HG03045 (cell line): ENCODE measurements at regions not wholly inside any gene's neighbourhood (a gene's known extent, or its start where the extent isn't known, plus 50 kb on each side); places are given as distances from the start of the nearest gene placed in this dataset.
"Not testable (repeated sequence)": the region's sequence is repeated elsewhere in the genome, so short reads cannot be mapped to it uniquely, and the experiment has no call there.

Source experiments
- ATAC-seq: cut with Tn5 transposase; IDR thresholded peaks from one replicate; pipeline ENCODE4 v1.9.1; 2021; ENCODE audit warnings: mild to moderate bottlenecking, moderate library complexity; ENCODE audit not compliant: unreplicated experiment

- ATAC-seq: no peak
Observed at GRCh38 chr2:180699657-180700361, 280.6 kb upstream of the UBE2E3 start.

- no peak for ATAC-seq
Observed at GRCh38 chr2:180698668-180699067, 281.7 kb upstream of the UBE2E3 start.

GRCh38 chr2:180695586-180696401, 284.6 kb upstream of the UBE2E3 start:
- no peak for ATAC-seq

- no peak for ATAC-seq
Observed at GRCh38 chr2:180694445-180695421, 285.7 kb upstream of the UBE2E3 start.

- ATAC-seq: no peak
Observed at GRCh38 chr2:180692322-180692721, 288.1 kb upstream of the UBE2E3 start.

GRCh38 chr2:180691855-180692223, 288.6 kb upstream of the UBE2E3 start:
- not testable (repeated sequence) for ATAC-seq

GRCh38 chr2:180691186-180691854, 289.1 kb upstream of the UBE2E3 start:
- not testable (repeated sequence) for ATAC-seq

GRCh38 chr2:180690611-180691010, 289.8 kb upstream of the UBE2E3 start:
- no peak for ATAC-seq

GRCh38 chr2:180682871-180683270, 297.5 kb upstream of the UBE2E3 start:
- ATAC-seq: no peak

- no peak for ATAC-seq
Observed at GRCh38 chr2:180679693-180680092, 300.7 kb upstream of the UBE2E3 start.

GRCh38 chr2:180678625-180678972, 301.8 kb upstream of the UBE2E3 start:
- ATAC-seq: no peak

- ATAC-seq: no peak
Observed at GRCh38 chr2:180677930-180678624, 302.3 kb upstream of the UBE2E3 start.

- ATAC-seq: no peak
Observed at GRCh38 chr2:180677200-180677599, 303.2 kb upstream of the UBE2E3 start.

- no peak for ATAC-seq
Observed at GRCh38 chr2:180676520-180677025, 303.8 kb upstream of the UBE2E3 start.

- no peak for ATAC-seq
Observed at GRCh38 chr2:180675170-180675569, 305.2 kb upstream of the UBE2E3 start.

GRCh38 chr2:180672377-180672776, 308.0 kb upstream of the UBE2E3 start:
- no peak for ATAC-seq

GRCh38 chr2:180670302-180671003, 310.0 kb upstream of the UBE2E3 start:
- ATAC-seq: no peak

GRCh38 chr2:180669016-180669415, 311.4 kb upstream of the UBE2E3 start:
- no peak for ATAC-seq

GRCh38 chr2:180664507-180664906, 315.9 kb upstream of the UBE2E3 start:
- ATAC-seq: no peak
